ENCODE measurements at regions not wholly inside any gene's neighbourhood (a gene's known extent, or its start where the extent isn't known, plus 50 kb on each side); places are given as distances from the start of the nearest gene placed in this dataset.
"Not testable (repeated sequence)": the region's sequence is repeated elsewhere in the genome, so short reads cannot be mapped to it uniquely, and the experiment has no call there.

- not testable (repeated sequence) for TF ChIP-seq HNRNPL (IDR thresholded peaks at IDR 0.05; ENCODE audit: low read depth, low read length); PRPF4 (IDR thresholded peaks at IDR 0.05; ENCODE audit: low read depth, low read length, poor library complexity, severe bottlenecking); CTCF (CRISPR knock-in tag; IDR thresholded peaks at IDR 0.05); SAFB2 (CRISPR knock-in tag; IDR thresholded peaks at IDR 0.05; ENCODE audit: borderline replicate concordance, low read depth); TCF12 (IDR thresholded peaks at IDR 0.05); TCF12 (CRISPR knock-in tag; IDR thresholded peaks at IDR 0.05); ZNF598 (CRISPR knock-in tag; IDR thresholded peaks at IDR 0.05; ENCODE audit: borderline replicate concordance); ZFP36 (IDR thresholded peaks at IDR 0.05; ENCODE audit: borderline replicate concordance, low read depth, low read length, partially characterized antibody)
- TF ChIP-seq, protein P1, sequence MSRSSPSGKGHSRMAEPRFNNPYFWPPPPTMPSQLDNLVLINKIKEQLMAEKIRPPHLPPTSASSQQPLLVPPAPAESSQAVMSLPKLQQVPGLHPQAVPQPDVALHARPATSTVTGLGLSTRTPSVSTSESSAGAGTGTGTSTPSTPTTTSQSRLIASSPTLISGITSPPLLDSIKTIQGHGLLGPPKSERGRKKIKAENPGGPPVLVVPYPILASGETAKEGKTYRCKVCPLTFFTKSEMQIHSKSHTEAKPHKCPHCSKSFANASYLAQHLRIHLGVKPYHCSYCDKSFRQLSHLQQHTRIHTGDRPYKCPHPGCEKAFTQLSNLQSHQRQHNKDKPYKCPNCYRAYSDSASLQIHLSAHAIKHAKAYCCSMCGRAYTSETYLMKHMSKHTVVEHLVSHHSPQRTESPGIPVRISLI (CRISPR knock-in tag; IDR thresholded peaks at IDR 0.05; ENCODE audit: borderline replicate concordance) = not testable (repeated sequence)
Measured at GRCh38 chr17:30710276-30711088, 114.0 kb downstream of the CRLF3 start.
